ENCODE measurements at regions not wholly inside any gene's neighbourhood (a gene's known extent, or its start where the extent isn't known, plus 50 kb on each side); places are given as distances from the start of the nearest gene placed in this dataset.

DNA sequence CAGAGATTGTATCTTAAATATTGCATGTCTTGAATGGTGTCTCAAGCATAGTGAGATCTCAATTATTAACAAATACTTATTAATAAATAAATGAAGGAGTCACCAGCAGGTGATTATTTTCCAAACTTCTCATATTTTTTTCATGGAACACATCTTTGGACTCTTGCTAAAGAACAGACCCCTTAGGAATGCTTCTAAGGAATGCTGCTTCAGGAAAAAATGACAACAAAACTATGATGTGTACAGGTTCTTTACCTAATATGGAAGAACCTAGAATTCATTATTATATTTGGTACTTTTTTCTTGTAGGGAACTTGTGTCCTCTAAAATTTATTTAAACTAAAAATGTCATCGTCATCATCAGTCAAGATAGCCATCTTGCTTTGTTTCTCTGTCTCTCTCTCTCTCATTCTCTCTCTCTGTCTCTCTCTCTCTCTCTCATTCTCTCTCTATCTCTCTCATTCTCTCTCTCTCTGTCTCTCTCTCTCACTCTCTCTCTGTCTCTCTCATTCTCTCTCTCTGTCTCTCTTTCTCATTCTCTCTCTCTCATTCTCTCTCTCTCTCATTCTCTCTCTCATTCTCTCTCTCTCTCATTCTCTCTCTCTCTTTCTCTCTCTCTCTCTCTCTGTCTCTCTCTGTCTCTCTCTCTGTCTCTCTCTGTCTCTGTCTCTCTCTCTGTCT, 63.0 kb upstream of the ETS2 start:
- H3K27me3 ChIP-seq (ENCODE audit: insufficient read depth, poor library complexity, severe bottlenecking) = no peaks in the 10 kb centered on the region
- TF ChIP-seq SPI1 (IDR thresholded peaks at IDR 0.05; ENCODE audit: borderline replicate concordance, low read depth) (no peak), REST (IDR thresholded peaks at IDR 0.05; ENCODE audit: insufficient replicate concordance, low read depth) (no peak), GABPA (IDR thresholded peaks at IDR 0.05; ENCODE audit: low read depth) (no peak)
- TF ChIP-seq, protein P1, sequence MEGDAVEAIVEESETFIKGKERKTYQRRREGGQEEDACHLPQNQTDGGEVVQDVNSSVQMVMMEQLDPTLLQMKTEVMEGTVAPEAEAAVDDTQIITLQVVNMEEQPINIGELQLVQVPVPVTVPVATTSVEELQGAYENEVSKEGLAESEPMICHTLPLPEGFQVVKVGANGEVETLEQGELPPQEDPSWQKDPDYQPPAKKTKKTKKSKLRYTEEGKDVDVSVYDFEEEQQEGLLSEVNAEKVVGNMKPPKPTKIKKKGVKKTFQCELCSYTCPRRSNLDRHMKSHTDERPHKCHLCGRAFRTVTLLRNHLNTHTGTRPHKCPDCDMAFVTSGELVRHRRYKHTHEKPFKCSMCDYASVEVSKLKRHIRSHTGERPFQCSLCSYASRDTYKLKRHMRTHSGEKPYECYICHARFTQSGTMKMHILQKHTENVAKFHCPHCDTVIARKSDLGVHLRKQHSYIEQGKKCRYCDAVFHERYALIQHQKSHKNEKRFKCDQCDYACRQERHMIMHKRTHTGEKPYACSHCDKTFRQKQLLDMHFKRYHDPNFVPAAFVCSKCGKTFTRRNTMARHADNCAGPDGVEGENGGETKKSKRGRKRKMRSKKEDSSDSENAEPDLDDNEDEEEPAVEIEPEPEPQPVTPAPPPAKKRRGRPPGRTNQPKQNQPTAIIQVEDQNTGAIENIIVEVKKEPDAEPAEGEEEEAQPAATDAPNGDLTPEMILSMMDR (IDR thresholded peaks at IDR 0.05; ENCODE audit: insufficient read depth, low read length) = no peak
- H3K27ac ChIP-seq (replicated peaks) = peak overlapping the region; percentile 61
- no peak for DNase-seq (ENCODE audit: low read depth in 1 of 2, low spot score in 1 of 2)
- H3K4me3 ChIP-seq (replicated peaks; ENCODE audit: insufficient read depth, low read length) = no peak overlapping the region

DNA sequence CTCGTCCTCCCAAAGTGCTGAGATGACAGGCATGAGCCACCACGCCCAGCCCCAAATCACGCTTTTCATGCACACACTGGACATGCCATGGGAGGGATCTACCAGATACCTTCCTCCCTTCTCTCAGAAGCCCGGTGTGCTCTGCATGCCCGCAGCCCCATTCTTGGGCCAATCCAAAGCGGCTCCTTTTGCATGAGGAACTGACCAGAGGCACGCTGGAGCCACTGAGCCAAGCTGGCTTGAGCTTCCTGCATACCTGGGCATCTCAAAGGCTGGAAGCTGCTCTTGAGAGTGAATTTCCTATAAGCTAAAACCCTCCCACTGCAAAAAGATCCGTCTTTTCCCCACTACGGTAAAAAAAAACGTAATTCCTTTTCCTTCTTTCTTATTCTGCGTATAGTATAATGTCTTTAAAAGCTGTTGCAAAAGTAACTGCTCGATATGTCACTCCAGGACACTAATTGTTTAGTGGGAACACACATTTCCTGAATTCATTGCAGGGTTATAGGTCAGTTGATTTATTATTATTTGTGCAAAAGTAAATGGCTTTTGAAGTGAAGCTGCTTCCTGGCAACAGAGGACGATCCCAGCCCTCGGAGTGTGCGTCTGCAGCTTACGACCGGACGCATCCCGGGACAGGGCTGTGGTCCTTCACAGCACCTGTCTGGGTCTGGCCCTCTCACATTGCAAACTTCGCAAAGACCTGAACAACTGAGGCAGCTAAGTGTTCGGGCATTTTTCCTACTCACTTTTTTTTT, 61.8 kb upstream of the ETS2 start:
- no peak for DNase-seq (ENCODE audit: low read depth in 1 of 2, low spot score in 1 of 2)
- Histone ChIP-seq H3K4me3 (replicated peaks; ENCODE audit: insufficient read depth, low read length) (no peak overlapping the region), H3K27ac (replicated peaks) (no peak overlapping the region), H3K27me3 (ENCODE audit: insufficient read depth, poor library complexity, severe bottlenecking) (no peaks in the 10 kb centered on the region)
- TF ChIP-seq REST (IDR thresholded peaks at IDR 0.05; ENCODE audit: insufficient replicate concordance, low read depth) = no peak
- TF ChIP-seq POLR2AphosphoS5 (IDR thresholded peaks at IDR 0.05; ENCODE audit: low read depth) = no peak
- TF ChIP-seq SPI1 (IDR thresholded peaks at IDR 0.05; ENCODE audit: borderline replicate concordance, low read depth) = no peak
- TF ChIP-seq, protein P1 (IDR thresholded peaks at IDR 0.05; ENCODE audit: insufficient read depth, low read length) = no peak
- no peak for TF ChIP-seq GABPA (IDR thresholded peaks at IDR 0.05; ENCODE audit: low read depth)

- Histone ChIP-seq H3K27me3 (ENCODE audit: insufficient read depth, poor library complexity, severe bottlenecking) (no peaks in the 10 kb centered on the region), H3K4me3 (replicated peaks; ENCODE audit: insufficient read depth, low read length) (no peak overlapping the region), H3K27ac (replicated peaks) (no peak overlapping the region)
- TF ChIP-seq SPI1 (IDR thresholded peaks at IDR 0.05; ENCODE audit: borderline replicate concordance, low read depth) = no peak
- TF ChIP-seq GABPA (IDR thresholded peaks at IDR 0.05; ENCODE audit: low read depth) = no peak
- no peak for TF ChIP-seq POLR2AphosphoS5 (IDR thresholded peaks at IDR 0.05; ENCODE audit: low read depth)
- TF ChIP-seq, protein P1 (IDR thresholded peaks at IDR 0.05; ENCODE audit: insufficient read depth, low read length) = no peak
- TF ChIP-seq REST (IDR thresholded peaks at IDR 0.05; ENCODE audit: insufficient replicate concordance, low read depth) = no peak
- DNase-seq (ENCODE audit: low read depth in 1 of 2, low spot score in 1 of 2) = no peak
These were observed 60.9 kb upstream of the ETS2 start for GRCh38 chr21:38744861-38745260.
